ENCODE measurements at regions not wholly inside any gene's neighbourhood (a gene's known extent, or its start where the extent isn't known, plus 50 kb on each side); places are given as distances from the start of the nearest gene placed in this dataset.

GRCh38 chrX:110852180-110852579, 56.6 kb upstream of the CHRDL1 start:
- no peaks in the 10 kb centered on the region for H3K4me1 ChIP-seq
- DNase-seq = no peak
- 55 to 57% methylated on average over 4 of the region's 4 CpGs for WGBS, 2 donors
- no peak overlapping the region for H3K27ac ChIP-seq
- intact Hi-C loops (cut with DNase I) = no loop called here
- H3K36me3 ChIP-seq = no peaks in the 10 kb centered on the region
- TF ChIP-seq POLR2A (IDR thresholded peaks at IDR 0.05) (no peak), CTCF (IDR thresholded peaks at IDR 0.05) (peak in 2 of 4 experiments; percentile 23 to 45)
- no peaks in the 10 kb centered on the region for H3K9me3 ChIP-seq
- no peak overlapping the region for H3K4me3 ChIP-seq
- H3K27me3 ChIP-seq = no peaks in the 10 kb centered on the region

GRCh38 chrX:110851780-110852179, 56.2 kb upstream of the CHRDL1 start:
- Histone ChIP-seq H3K36me3 (no peaks in the 10 kb centered on the region), H3K9me3 (no peaks in the 10 kb centered on the region), H3K27ac (no peak overlapping the region), H3K27me3 (no peaks in the 10 kb centered on the region), H3K4me1 (no peaks in the 10 kb centered on the region), H3K4me3 (no peak overlapping the region)
- intact Hi-C loops (cut with DNase I) = no loop called here
- no peak for DNase-seq
- TF ChIP-seq POLR2A (IDR thresholded peaks at IDR 0.05) (no peak), CTCF (IDR thresholded peaks at IDR 0.05) (no peak), EP300 (IDR thresholded peaks at IDR 0.05) (no peak), POLR2AphosphoS5 (IDR thresholded peaks at IDR 0.05) (no peak)
- 49 to 73% methylated on average over 4 of the region's 4 CpGs for WGBS, 2 donors

GRCh38 chrX:110847334-110847733, 51.7 kb upstream of the CHRDL1 start:
- Histone ChIP-seq H3K4me3 (no peak overlapping the region), H3K27me3 (no peaks in the 10 kb centered on the region), H3K36me3 (no peaks in the 10 kb centered on the region), H3K9me3 (no peaks in the 10 kb centered on the region), H3K27ac (no peak overlapping the region), H3K4me1 (no peaks in the 10 kb centered on the region)
- no peak for DNase-seq
- intact Hi-C loops (cut with DNase I) = loop anchor here (1.0 to 10.0 kb wide), 2 partner anchors 153 to 397 kb away; no protein-coding TSS in a partner anchor
- WGBS, 2 donors = 2 to 8% methylated on average over 5 of the region's 5 CpGs
- TF ChIP-seq POLR2AphosphoS5 (IDR thresholded peaks at IDR 0.05) = no peak
- TF ChIP-seq CTCF (IDR thresholded peaks at IDR 0.05) = peak; percentile 14 to 46 (median 32)
- TF ChIP-seq POLR2A (IDR thresholded peaks at IDR 0.05) = no peak

- no peak for DNase-seq
- no peaks in the 10 kb centered on the region for H3K4me1 ChIP-seq
- no peaks in the 10 kb centered on the region for H3K27me3 ChIP-seq
- WGBS, 2 donors = 31 to 50% methylated on average over 1 of the region's 1 CpG
- no peak overlapping the region for H3K4me3 ChIP-seq
- H3K27ac ChIP-seq = no peak overlapping the region
- no peaks in the 10 kb centered on the region for H3K9me3 ChIP-seq
- H3K36me3 ChIP-seq = no peaks in the 10 kb centered on the region
- intact Hi-C loops (cut with DNase I) = loop anchor here (10.0 kb wide), 1 partner anchor 151 kb away; no protein-coding TSS in a partner anchor
- TF ChIP-seq POLR2A (IDR thresholded peaks at IDR 0.05) (no peak), CTCF (IDR thresholded peaks at IDR 0.05) (no peak), EP300 (IDR thresholded peaks at IDR 0.05) (no peak), POLR2AphosphoS5 (IDR thresholded peaks at IDR 0.05) (no peak)
Measured at GRCh38 chrX:110846071-110846470, 50.5 kb upstream of the CHRDL1 start.

All from sigmoid colon (tissue), 6 donors.